T-helper 1 cell treated with Interleukin-12 subunit alpha and Interleukin-12 subunit beta and Interleukin-4 antibody, amounts not matched to agents 30 ng/mL and 1 ng/mL, for 36 hours (primary cell): ENCODE measurements at regions not wholly inside any gene's neighbourhood (a gene's known extent, or its start where the extent isn't known, plus 50 kb on each side); places are given as distances from the start of the nearest gene placed in this dataset.

Experiments used
- intact Hi-C: fragments of 100-400 bp; cut with micrococcal nuclease; formaldehyde crosslinking; loops from one replicate; pipeline ENCODE4 v1.15.1; 2024

- intact Hi-C loops = no loop called here
Observed at GRCh38 chr13:99619207-99619606, 117.9 kb downstream of the TM9SF2 start.

GRCh38 chr13:99617474-99618255, 116.4 kb downstream of the TM9SF2 start:
- intact Hi-C loops = no loop called here

- intact Hi-C loops = loop anchor here (1.0 kb wide), 2 partner anchors 86 to 172 kb away; no protein-coding TSS in a partner anchor
Observed at GRCh38 chr13:99614465-99614885, 113.2 kb downstream of the TM9SF2 start.
